ENCODE measurements at regions not wholly inside any gene's neighbourhood (a gene's known extent, or its start where the extent isn't known, plus 50 kb on each side); places are given as distances from the start of the nearest gene placed in this dataset.

DNA sequence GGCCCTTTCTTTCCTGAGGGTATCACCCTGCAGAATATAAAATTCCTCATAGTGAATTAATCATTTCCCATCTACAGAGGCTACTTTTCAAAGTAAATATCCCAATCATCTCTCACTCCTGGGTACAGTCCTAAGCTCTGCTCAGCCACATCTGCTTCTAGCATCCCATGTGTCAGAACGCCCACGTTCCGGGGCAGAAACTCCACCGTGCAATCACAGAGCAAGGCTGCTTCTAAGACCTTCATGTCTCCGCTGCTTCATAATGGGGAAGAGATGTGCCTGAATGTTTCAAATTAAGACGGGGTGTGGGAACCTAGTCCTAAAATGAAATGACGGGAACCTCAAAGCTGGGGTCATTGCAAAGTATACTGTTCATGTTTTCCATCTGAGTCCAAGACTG lies 208.8 kb upstream of the GMDS start (continued):
- TF ChIP-seq ZMAT3 (CRISPR knock-in tag; conservative IDR thresholded peaks at IDR 0.05) (no peak), ETV6 (CRISPR knock-in tag; conservative IDR thresholded peaks at IDR 0.05) (no peak)

DNA sequence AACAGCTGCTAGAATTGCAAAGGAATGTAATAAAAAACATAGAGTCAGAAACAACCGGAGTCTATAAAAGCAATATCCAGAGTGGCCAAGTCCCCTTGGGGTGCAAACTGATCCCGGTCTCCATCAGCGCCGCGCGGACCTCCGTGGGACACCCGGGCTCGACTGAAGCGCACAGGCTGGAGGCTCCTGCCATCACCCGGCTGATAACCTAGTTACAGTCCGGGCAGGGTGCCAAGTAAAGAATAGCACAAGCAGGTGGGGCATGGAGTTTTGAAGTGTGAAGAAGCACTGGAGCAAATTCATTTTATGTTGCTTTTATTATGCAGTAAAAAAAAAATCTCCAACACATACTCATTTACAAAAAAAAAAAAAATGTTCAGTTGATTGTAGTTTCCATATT lies 205.1 kb upstream of the GMDS start:
- Histone ChIP-seq H3K9ac (ENCODE audit: insufficient read depth, low read depth, low read length) (no peak overlapping the region), H3K4me3 (replicated peaks in 1 of 3; ENCODE audit: insufficient read depth in 1 of 3, low read depth in 2 of 3, low read length in 3 of 3) (no peak overlapping the region), H3K36me3 (replicated peaks in 1 of 2; ENCODE audit: control insufficient read depth in 1 of 2, insufficient read depth in 2 of 2, low read length in 2 of 2) (no peaks in the 10 kb centered on the region), H3K4me2 (ENCODE audit: low read depth, low read length) (no peak overlapping the region), H3K27me3 (ENCODE audit: control insufficient read depth in 1 of 2, insufficient read depth in 2 of 2, low read length in 2 of 2) (no peaks in the 10 kb centered on the region), H3K9me3 (ENCODE audit: low read length) (no peaks in the 10 kb centered on the region), H3K79me2 (ENCODE audit: insufficient read depth, low read length) (no peaks in the 10 kb centered on the region), H2AFZ (ENCODE audit: low read length) (no peak overlapping the region), H4K20me1 (ENCODE audit: insufficient read depth, low read length) (no peaks in the 10 kb centered on the region), H3K4me1 (ENCODE audit: insufficient read depth, low read length) (peaks cover 19% of the 10 kb centered on the region), H3K27ac (ENCODE audit: extremely low read length, insufficient read depth, low read length) (no peak overlapping the region)
- POLR2A ChIA-PET = no interaction called here
- 71% methylated on average over 12 of the region's 12 CpGs for WGBS (ENCODE audit: low lambda C conversion rate)
- FAIRE-seq (no peak), ATAC-seq (no peak), DNase-seq (ENCODE audit: low spot score) (no peak)
- intact Hi-C loops (cut with micrococcal nuclease; ENCODE audit: unreplicated experiment) (no loop called here), in situ Hi-C loops (cut with HindIII; ENCODE audit: extremely low pct_ligation_motif_present, low pct_unique_long_range_greater_than_20kb) (loop anchor here (10.0 kb wide), 1 partner anchor 246 kb away; no protein-coding TSS in a partner anchor)
- BruUV-seq (replicated peaks) = no TSS peak
- CTCF ChIA-PET (ENCODE audit: low intra/inter-chr PET ratio, low total read pairs) = no interaction called here
- TF ChIP-seq KDM4B (CRISPR knock-in tag; IDR thresholded peaks at IDR 0.05) = no peak
- no peak for TF ChIP-seq ZFP62 (CRISPR knock-in tag; IDR thresholded peaks at IDR 0.05)
- TF ChIP-seq ZNF615 (CRISPR knock-in tag; IDR thresholded peaks at IDR 0.05; ENCODE audit: borderline replicate concordance) = no peak
- no peak for TF ChIP-seq ETV5 (CRISPR knock-in tag; IDR thresholded peaks at IDR 0.05; ENCODE audit: borderline replicate concordance)
- no peak for TF ChIP-seq ZNF850 (CRISPR knock-in tag; conservative IDR thresholded peaks at IDR 0.05)
- TF ChIP-seq MAFF (IDR thresholded peaks at IDR 0.05; ENCODE audit: low read depth, low read length) = no peak
- no peak for TF ChIP-seq PTBP1 (IDR thresholded peaks at IDR 0.05; ENCODE audit: low read depth, low read length, poor library complexity, severe bottlenecking)
- no peak for TF ChIP-seq KAT8 (CRISPR knock-in tag; IDR thresholded peaks at IDR 0.05)
- no peak for TF ChIP-seq ZNF749 (CRISPR knock-in tag; IDR thresholded peaks at IDR 0.05; ENCODE audit: borderline replicate concordance)
- TF ChIP-seq, protein P1, sequence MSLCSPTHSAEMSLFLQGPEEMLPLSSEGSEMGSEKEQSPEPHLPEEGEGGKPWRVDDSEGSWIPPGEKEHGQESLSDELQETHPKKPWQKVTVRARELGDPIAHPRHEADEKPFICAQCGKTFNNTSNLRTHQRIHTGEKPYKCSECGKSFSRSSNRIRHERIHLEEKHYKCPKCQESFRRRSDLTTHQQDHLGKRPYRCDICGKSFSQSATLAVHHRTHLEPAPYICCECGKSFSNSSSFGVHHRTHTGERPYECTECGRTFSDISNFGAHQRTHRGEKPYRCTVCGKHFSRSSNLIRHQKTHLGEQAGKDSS (CRISPR knock-in tag; IDR thresholded peaks at IDR 0.05; ENCODE audit: borderline replicate concordance, low read depth) = no peak
- no peak for TF ChIP-seq PHF20 (CRISPR knock-in tag; IDR thresholded peaks at IDR 0.05)
- TF ChIP-seq, protein P2, sequence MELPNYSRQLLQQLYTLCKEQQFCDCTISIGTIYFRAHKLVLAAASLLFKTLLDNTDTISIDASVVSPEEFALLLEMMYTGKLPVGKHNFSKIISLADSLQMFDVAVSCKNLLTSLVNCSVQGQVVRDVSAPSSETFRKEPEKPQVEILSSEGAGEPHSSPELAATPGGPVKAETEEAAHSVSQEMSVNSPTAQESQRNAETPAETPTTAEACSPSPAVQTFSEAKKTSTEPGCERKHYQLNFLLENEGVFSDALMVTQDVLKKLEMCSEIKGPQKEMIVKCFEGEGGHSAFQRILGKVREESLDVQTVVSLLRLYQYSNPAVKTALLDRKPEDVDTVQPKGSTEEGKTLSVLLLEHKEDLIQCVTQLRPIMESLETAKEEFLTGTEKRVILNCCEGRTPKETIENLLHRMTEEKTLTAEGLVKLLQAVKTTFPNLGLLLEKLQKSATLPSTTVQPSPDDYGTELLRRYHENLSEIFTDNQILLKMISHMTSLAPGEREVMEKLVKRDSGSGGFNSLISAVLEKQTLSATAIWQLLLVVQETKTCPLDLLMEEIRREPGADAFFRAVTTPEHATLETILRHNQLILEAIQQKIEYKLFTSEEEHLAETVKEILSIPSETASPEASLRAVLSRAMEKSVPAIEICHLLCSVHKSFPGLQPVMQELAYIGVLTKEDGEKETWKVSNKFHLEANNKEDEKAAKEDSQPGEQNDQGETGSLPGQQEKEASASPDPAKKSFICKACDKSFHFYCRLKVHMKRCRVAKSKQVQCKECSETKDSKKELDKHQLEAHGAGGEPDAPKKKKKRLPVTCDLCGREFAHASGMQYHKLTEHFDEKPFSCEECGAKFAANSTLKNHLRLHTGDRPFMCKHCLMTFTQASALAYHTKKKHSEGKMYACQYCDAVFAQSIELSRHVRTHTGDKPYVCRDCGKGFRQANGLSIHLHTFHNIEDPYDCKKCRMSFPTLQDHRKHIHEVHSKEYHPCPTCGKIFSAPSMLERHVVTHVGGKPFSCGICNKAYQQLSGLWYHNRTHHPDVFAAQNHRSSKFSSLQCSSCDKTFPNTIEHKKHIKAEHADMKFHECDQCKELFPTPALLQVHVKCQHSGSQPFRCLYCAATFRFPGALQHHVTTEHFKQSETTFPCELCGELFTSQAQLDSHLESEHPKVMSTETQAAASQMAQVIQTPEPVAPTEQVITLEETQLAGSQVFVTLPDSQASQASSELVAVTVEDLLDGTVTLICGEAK (IDR thresholded peaks at IDR 0.05) = no peak
- TF ChIP-seq, protein P2 (CRISPR knock-in tag; IDR thresholded peaks at IDR 0.05) = no peak
